Neutrophil (primary cell): ENCODE measurements at regions not wholly inside any gene's neighbourhood (a gene's known extent, or its start where the extent isn't known, plus 50 kb on each side); places are given as distances from the start of the nearest gene placed in this dataset.

Experiments
- H3K27ac ChIP-seq: fragments of 200-600 bp; sonication (generic); 2 replicates; pipeline ENCODE4 v1.5.1; 2016; ENCODE audit warnings: mild to moderate bottlenecking, moderate library complexity
- H3K27me3 ChIP-seq: fragments of 200-600 bp; sonication (generic); 2 replicates; pipeline ENCODE4 v1.6.0; 2016; ENCODE audit warnings: mild to moderate bottlenecking
- H3K36me3 ChIP-seq: fragments of 200-600 bp; sonication (generic); 2 replicates; pipeline ENCODE4 v1.5.1; 2017
- H3K4me1 ChIP-seq, 2 experiments: fragments of 200-600 bp in 1 of 2; sonication (generic) in 1 of 2; 1 replicate in 1 of 2; 2 replicates in 1 of 2; pipeline versions ENCODE4 v1.5.1 to v1.6.1; 2013 to 2016; ENCODE audit warnings: low read depth in 1 of 2, low read length in 1 of 2, mild to moderate bottlenecking in 1 of 2, moderate library complexity in 1 of 2; ENCODE audit not compliant: control insufficient read depth in 1 of 2, insufficient read depth in 1 of 2
- H3K4me3 ChIP-seq, 2 experiments: fragments of 200-600 bp in 1 of 2; sonication (generic) in 1 of 2; 1 replicate in 1 of 2; 2 replicates in 1 of 2; pipeline ENCODE4 v1.5.1; 2013 to 2016; ENCODE audit warnings: low read depth in 1 of 2, low read length in 1 of 2, mild to moderate bottlenecking in 1 of 2, moderate library complexity in 1 of 2
- H3K9me3 ChIP-seq: fragments of 200-600 bp; sonication (generic); 2 replicates; pipeline ENCODE4 v1.5.1; 2016
- CTCF ChIP-seq: fragments of 200-600 bp; sonication (generic); IDR thresholded peaks from 2 replicates; pipeline ENCODE4 v1.5.1; 2016; ENCODE audit warnings: antibody characterized with exemption

GRCh38 chr3:3712971-3713370 is 86.3 kb upstream of the LRRN1 start:
- Histone ChIP-seq H3K4me3 (no peak overlapping the region), H3K36me3 (no peaks in the 10 kb centered on the region), H3K4me1 (no peaks in the 10 kb centered on the region), H3K27ac (no peak overlapping the region), H3K9me3 (no peaks in the 10 kb centered on the region), H3K27me3 (no peaks in the 10 kb centered on the region)
- no peak for TF ChIP-seq CTCF

- H3K27ac ChIP-seq = no peak overlapping the region
- no peak overlapping the region for H3K4me3 ChIP-seq
- H3K36me3 ChIP-seq = no peaks in the 10 kb centered on the region
- H3K9me3 ChIP-seq = no peaks in the 10 kb centered on the region
- TF ChIP-seq CTCF = no peak
- no peaks in the 10 kb centered on the region for H3K4me1 ChIP-seq
- H3K27me3 ChIP-seq = no peaks in the 10 kb centered on the region
Observed at GRCh38 chr3:3708769-3709115, 90.5 kb upstream of the LRRN1 start.

GRCh38 chr3:3707858-3708768 is 91.1 kb upstream of the LRRN1 start:
- H3K4me3 ChIP-seq = no peak overlapping the region
- no peak for TF ChIP-seq CTCF
- H3K4me1 ChIP-seq = no peaks in the 10 kb centered on the region
- H3K27ac ChIP-seq = no peak overlapping the region
- no peaks in the 10 kb centered on the region for H3K27me3 ChIP-seq
- no peaks in the 10 kb centered on the region for H3K36me3 ChIP-seq
- no peaks in the 10 kb centered on the region for H3K9me3 ChIP-seq

GRCh38 chr3:3705090-3705775 is 94.0 kb upstream of the LRRN1 start:
- Histone ChIP-seq H3K4me3 (no peak overlapping the region), H3K36me3 (no peaks in the 10 kb centered on the region)
- no peak for TF ChIP-seq CTCF

GRCh38 chr3:3701949-3702348 is 97.3 kb upstream of the LRRN1 start:
- H3K27me3 ChIP-seq = no peaks in the 10 kb centered on the region
- no peaks in the 10 kb centered on the region for H3K4me1 ChIP-seq

More at GRCh38 chr3:3705090-3705775, 94.0 kb upstream of the LRRN1 start:
- Histone ChIP-seq H3K27me3 (no peaks in the 10 kb centered on the region), H3K9me3 (no peaks in the 10 kb centered on the region), H3K27ac (no peak overlapping the region), H3K4me1 (no peaks in the 10 kb centered on the region)

More at GRCh38 chr3:3701949-3702348, 97.3 kb upstream of the LRRN1 start:
- no peaks in the 10 kb centered on the region for H3K9me3 ChIP-seq
- no peak overlapping the region for H3K27ac ChIP-seq
- H3K4me3 ChIP-seq = no peak overlapping the region
- TF ChIP-seq CTCF = no peak
- H3K36me3 ChIP-seq = no peaks in the 10 kb centered on the region
